ENCODE measurements at regions not wholly inside any gene's neighbourhood (a gene's known extent, or its start where the extent isn't known, plus 50 kb on each side); places are given as distances from the start of the nearest gene placed in this dataset.

GRCh38 chr4:123986268-123986798, 589.7 kb downstream of the SPRY1 start:
- no peaks in the 10 kb centered on the region for H3K79me2 ChIP-seq (ENCODE audit: control insufficient read depth, insufficient read depth, low read length)
- DNase-seq = no peak
- no peak overlapping the region for H3K4me3 ChIP-seq (ENCODE audit: control extremely low read depth in 1 of 5, extremely low read depth in 1 of 5, insufficient read depth in 1 of 5, low read depth in 2 of 5, low read length in 4 of 5)
- H2AFZ ChIP-seq (ENCODE audit: insufficient read depth, low read depth, low read length, poor library complexity, severe bottlenecking) = no peak overlapping the region
- ChIA-PET POLR2A (no interaction called here), CTCF (no interaction called here)
- H3K4me1 ChIP-seq (ENCODE audit: control insufficient read depth in 2 of 2, insufficient read depth in 2 of 2, low read length in 2 of 2) = no peaks in the 10 kb centered on the region
- H3K9me3 Mint-ChIP-seq (ENCODE audit: insufficient read depth) = no peaks in the 10 kb centered on the region
- intact Hi-C loops (cut with micrococcal nuclease) = no loop called here
- TF ChIP-seq EZH2 (IDR thresholded peaks at IDR 0.05; ENCODE audit: borderline replicate concordance, insufficient read depth, low read depth, low read length, poor library complexity, severe bottlenecking) = no peak
- no peak for TF ChIP-seq CTCF (IDR thresholded peaks at IDR 0.05)
- H3K27me3 Mint-ChIP-seq = no peaks in the 10 kb centered on the region
- no peaks in the 10 kb centered on the region for H3K36me3 ChIP-seq (replicated peaks in 1 of 2; ENCODE audit: control extremely low read depth in 1 of 2, control insufficient read depth in 1 of 2, extremely low read depth in 1 of 2, insufficient read depth in 2 of 2, low read length in 1 of 2)
- no peak overlapping the region for H3K4me3 Mint-ChIP-seq
- no peaks in the 10 kb centered on the region for H3K9me3 ChIP-seq (ENCODE audit: control extremely low read depth in 1 of 3, control insufficient read depth in 2 of 3, insufficient read depth in 1 of 3, low read length in 2 of 3)
- H3K4me1 Mint-ChIP-seq = no peaks in the 10 kb centered on the region
- 80% methylated on average over 1 of the region's 2 CpGs for WGBS (ENCODE audit: insufficient coverage)
- H3K4me2 ChIP-seq (replicated peaks; ENCODE audit: low read depth, low read length, poor library complexity, severe bottlenecking) = no peak overlapping the region
- H3K27me3 ChIP-seq (replicated peaks in 1 of 4; ENCODE audit: control extremely low read depth in 1 of 4, control insufficient read depth in 3 of 4, insufficient read depth in 4 of 4, low read length in 3 of 4) = no peaks in the 10 kb centered on the region
- no peak overlapping the region for H3K27ac Mint-ChIP-seq
- ATAC-seq (ENCODE audit: low read depth) = no peak
- no peaks in the 10 kb centered on the region for H4K20me1 ChIP-seq (ENCODE audit: control insufficient read depth, insufficient read depth, low read length, poor library complexity, severe bottlenecking)
- H3K9ac ChIP-seq (ENCODE audit: low read length) = no peak overlapping the region
- no peak overlapping the region for H3K27ac ChIP-seq (ENCODE audit: low read length in 2 of 2)

GRCh38 chr4:123987408-123987807, 590.8 kb downstream of the SPRY1 start:
- ATAC-seq (ENCODE audit: low read depth) (no peak), DNase-seq (no peak)
- no peaks in the 10 kb centered on the region for H4K20me1 ChIP-seq (ENCODE audit: control insufficient read depth, insufficient read depth, low read length, poor library complexity, severe bottlenecking)
- H3K4me1 ChIP-seq (ENCODE audit: control insufficient read depth in 2 of 2, insufficient read depth in 2 of 2, low read length in 2 of 2) = no peaks in the 10 kb centered on the region
- CTCF ChIA-PET = no interaction called here
- H3K27me3 Mint-ChIP-seq = no peaks in the 10 kb centered on the region
- intact Hi-C loops (cut with micrococcal nuclease) = no loop called here
- H3K79me2 ChIP-seq (ENCODE audit: control insufficient read depth, insufficient read depth, low read length) = no peaks in the 10 kb centered on the region
- H3K4me3 Mint-ChIP-seq = no peak overlapping the region
- H3K27ac Mint-ChIP-seq = no peak overlapping the region
- no peaks in the 10 kb centered on the region for H3K9me3 ChIP-seq (ENCODE audit: control extremely low read depth in 1 of 3, control insufficient read depth in 2 of 3, insufficient read depth in 1 of 3, low read length in 2 of 3)
- no peaks in the 10 kb centered on the region for H3K36me3 ChIP-seq (replicated peaks in 1 of 2; ENCODE audit: control extremely low read depth in 1 of 2, control insufficient read depth in 1 of 2, extremely low read depth in 1 of 2, insufficient read depth in 2 of 2, low read length in 1 of 2)
- no peaks in the 10 kb centered on the region for H3K27me3 ChIP-seq (replicated peaks in 1 of 4; ENCODE audit: control extremely low read depth in 1 of 4, control insufficient read depth in 3 of 4, insufficient read depth in 4 of 4, low read length in 3 of 4)
- no peak overlapping the region for H3K4me2 ChIP-seq (replicated peaks; ENCODE audit: low read depth, low read length, poor library complexity, severe bottlenecking)
- no peak overlapping the region for H3K4me3 ChIP-seq (ENCODE audit: control extremely low read depth in 1 of 5, extremely low read depth in 1 of 5, insufficient read depth in 1 of 5, low read depth in 2 of 5, low read length in 4 of 5)
- POLR2A ChIA-PET = no interaction called here
- 64% methylated on average over 2 of the region's 3 CpGs for WGBS (ENCODE audit: insufficient coverage)
- H3K9me3 Mint-ChIP-seq (ENCODE audit: insufficient read depth) = no peaks in the 10 kb centered on the region
- no peak overlapping the region for H3K9ac ChIP-seq (ENCODE audit: low read length)
- TF ChIP-seq CTCF (IDR thresholded peaks at IDR 0.05) = no peak
- no peak for TF ChIP-seq EZH2 (IDR thresholded peaks at IDR 0.05; ENCODE audit: borderline replicate concordance, insufficient read depth, low read depth, low read length, poor library complexity, severe bottlenecking)
- H2AFZ ChIP-seq (ENCODE audit: insufficient read depth, low read depth, low read length, poor library complexity, severe bottlenecking) = no peak overlapping the region
- H3K4me1 Mint-ChIP-seq = no peaks in the 10 kb centered on the region
- H3K27ac ChIP-seq (ENCODE audit: low read length in 2 of 2) = no peak overlapping the region

Measured in B cell (primary cell).